T-cell (primary cell): ENCODE measurements at regions not wholly inside any gene's neighbourhood (a gene's known extent, or its start where the extent isn't known, plus 50 kb on each side); places are given as distances from the start of the nearest gene placed in this dataset.
"Not testable (repeated sequence)": the region's sequence is repeated elsewhere in the genome, so short reads cannot be mapped to it uniquely, and the experiment has no call there.

Experiments used
- ATAC-seq, 4 experiments: fragments of 200-7000 bp in 3 of 4; fragments of 150-1000 bp in 1 of 4; cut with Tn5 transposase; replicated peaks in 1 of 4; 1 replicate in 3 of 4; 2 replicates in 1 of 4; pipeline ENCODE4 v1.10.0; 2021; ENCODE audit warnings: moderate library complexity in 3 of 4, mild to moderate bottlenecking in 2 of 4, moderate number of reproducible peaks in 1 of 4
- CTCF ChIA-PET, 2 donors: fragments of 300-600 bp; sonication (Branson Sonifier 250); formaldehyde crosslinking; loops; one replicate each; lab custom pipeline; 2022; ENCODE audit warnings: antibody characterized with exemption in 2 of 2; lab: Charles Lee
- POLR2A ChIA-PET, 2 donors: fragments of 300-600 bp; sonication (Branson Sonifier 250); formaldehyde crosslinking; loops; one replicate each; lab custom pipeline; 2022; ENCODE audit warnings: antibody characterized with exemption in 2 of 2; lab: Charles Lee
- DNase-seq, 35 experiments: peaks; one replicate each; pipeline versions ENCODE4 v3.0.0 to v3.0.0-alpha.2; 2013 to 2023
- H3K27ac ChIP-seq: one replicate; pipeline ENCODE4 v1.5.1; 2013; ENCODE audit warnings: low read length
- H3K27me3 ChIP-seq, 2 experiments: replicated peaks in 1 of 2; 1 replicate in 1 of 2; 2 replicates in 1 of 2; pipeline versions ENCODE4 v1.6.1 to v1.7.0; 2013; ENCODE audit warnings: low read length in 1 of 2, mixed read lengths in 1 of 2; ENCODE audit not compliant: control insufficient read depth in 2 of 2, insufficient read depth in 2 of 2; ENCODE audit errors: extremely low read depth in 1 of 2
- H3K36me3 ChIP-seq, 2 donors: 1 replicate in 1 of 2; 2 replicates in 1 of 2; pipeline versions ENCODE4 v1.6.1 to v1.7.0; 2013; ENCODE audit warnings: low read length in 1 of 2; ENCODE audit not compliant: control insufficient read depth in 2 of 2, insufficient read depth in 1 of 2; ENCODE audit errors: extremely low read depth in 1 of 2
- H3K4me1 ChIP-seq, 2 experiments: 1 replicate in 1 of 2; 2 replicates in 1 of 2; pipeline versions ENCODE4 v1.6.1 to v1.7.0; 2013; ENCODE audit warnings: low read length in 2 of 2, mixed read lengths in 1 of 2; ENCODE audit not compliant: insufficient read depth in 2 of 2, control insufficient read depth in 1 of 2; ENCODE audit errors: extremely low read depth in 1 of 2
- H3K4me3 ChIP-seq, 2 donors: 1 replicate in 1 of 2; 2 replicates in 1 of 2; pipeline versions ENCODE4 v1.5.1 to v1.7.0; 2013; ENCODE audit warnings: mild to moderate bottlenecking in 2 of 2, low read length in 1 of 2, moderate library complexity in 1 of 2; ENCODE audit not compliant: control insufficient read depth in 1 of 2; ENCODE audit errors: extremely low read depth in 1 of 2
- H3K9me3 ChIP-seq: 2 replicates; pipeline ENCODE4 v1.7.0; 2013
- H3K27ac Mint-ChIP-seq, 2 donors: one replicate each; pipeline ENCODE4 v1.8.0; 2020 to 2021; ENCODE audit warnings: mild to moderate bottlenecking in 2 of 2, mixed read lengths in 2 of 2
- H3K27me3 Mint-ChIP-seq, 2 donors: one replicate each; pipeline ENCODE4 v1.8.0; 2021 to 2022; ENCODE audit warnings: mixed read lengths in 2 of 2
- H3K36me3 Mint-ChIP-seq: one replicate; pipeline ENCODE4 v1.8.0; 2021; ENCODE audit warnings: mixed read lengths
- H3K4me1 Mint-ChIP-seq, 3 donors: one replicate each; pipeline ENCODE4 v1.8.0; 2020 to 2022; ENCODE audit warnings: mixed read lengths in 3 of 3, mild to moderate bottlenecking in 1 of 3
- H3K4me3 Mint-ChIP-seq, 3 donors: one replicate each; pipeline ENCODE4 v1.8.0; 2020 to 2022; ENCODE audit warnings: mild to moderate bottlenecking in 3 of 3, mixed read lengths in 3 of 3, moderate library complexity in 3 of 3
- H3K9me3 Mint-ChIP-seq, 3 donors: one replicate each; pipeline ENCODE4 v1.8.0; 2020 to 2022; ENCODE audit warnings: mixed read lengths in 3 of 3
- WGBS: methylation state at CpG from one replicate; pipeline ENCODE4 v1.1.5; 2013; ENCODE audit warnings: missing lambda C conversion rate; ENCODE audit not compliant: insufficient coverage; 5-methylcytosine and 5-hydroxymethylcytosine counted together

DNA sequence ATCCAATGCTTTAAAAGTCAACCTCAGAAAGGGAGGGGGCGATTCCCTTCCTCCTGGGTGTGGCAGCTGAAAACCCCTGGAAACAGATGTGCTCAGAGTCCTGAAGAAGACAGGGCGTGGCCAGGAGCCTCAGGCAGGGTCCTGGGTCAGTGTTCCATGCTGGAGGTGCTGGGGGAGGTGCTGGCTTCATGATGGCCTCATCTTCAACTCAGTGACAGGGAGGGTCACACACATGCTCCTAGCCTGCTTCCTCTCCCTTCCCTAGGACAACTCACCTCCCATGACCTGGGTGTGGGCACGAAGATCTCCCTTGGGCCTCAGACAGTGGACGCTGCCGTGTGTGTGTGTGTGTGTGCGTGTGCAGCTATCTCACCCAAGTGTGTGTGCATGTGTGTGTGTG is 245.6 kb upstream of the B3GAT1 start:
- peaks cover 0 to 28% of the 10 kb centered on the region in 2 experiments for H3K27me3 ChIP-seq
- no peak overlapping the region for H3K4me3 ChIP-seq
- peaks cover 22 to 25% of the 10 kb centered on the region in 2 donors for H3K27me3 Mint-ChIP-seq
- ChIA-PET CTCF (no interaction called here), POLR2A (interaction anchor here in 1 of 2 donors (0.6 kb wide), 1 partner anchor 29 kb away, joined by 7 read pairs; no protein-coding TSS in a partner anchor)
- WGBS = 60% methylated on average over 1 of the region's 6 CpGs
- no peak overlapping the region for H3K27ac ChIP-seq
- peak overlapping the region in 1 of 2 donors; percentile 22 for H3K27ac Mint-ChIP-seq
- peaks cover 0 to 21% of the 10 kb centered on the region in 2 experiments for H3K4me1 ChIP-seq
- DNase-seq (no peak), ATAC-seq (no peak)
- peaks cover 3% of the 10 kb centered on the region for H3K36me3 Mint-ChIP-seq
- H3K4me3 Mint-ChIP-seq = no peak overlapping the region
- H3K9me3 Mint-ChIP-seq = peaks cover 0 to 9% (median 0%) of the 10 kb centered on the region in 3 donors
- no peaks in the 10 kb centered on the region for H3K36me3 ChIP-seq
- H3K4me1 Mint-ChIP-seq = peaks cover 13 to 23% (median 22%) of the 10 kb centered on the region in 3 donors
- no peaks in the 10 kb centered on the region for H3K9me3 ChIP-seq

GRCh38 chr11:134656861-134657540 is 245.0 kb upstream of the B3GAT1 start:
- H3K9me3 Mint-ChIP-seq = peaks cover 0 to 9% (median 0%) of the 10 kb centered on the region in 3 donors
- ATAC-seq (peak in 1 of 4 experiments; percentile 70), DNase-seq (peak in 20 of 35 experiments; percentile 5 to 60 (median 30))
- H3K4me3 Mint-ChIP-seq = no peak overlapping the region
- H3K27ac ChIP-seq = no peak overlapping the region
- H3K4me1 ChIP-seq = peaks cover 0 to 21% of the 10 kb centered on the region in 2 experiments
- H3K27ac Mint-ChIP-seq = peak overlapping the region in 1 of 2 donors; percentile 22
- H3K4me1 Mint-ChIP-seq = peaks cover 13 to 23% (median 22%) of the 10 kb centered on the region in 3 donors
- CTCF ChIA-PET = no interaction called here
- POLR2A ChIA-PET = interaction anchor here in 1 of 2 donors (0.6 kb wide), 1 partner anchor 30 kb away, joined by 7 read pairs; no protein-coding TSS in a partner anchor
- no peak overlapping the region for H3K4me3 ChIP-seq
- no peaks in the 10 kb centered on the region for H3K9me3 ChIP-seq
- H3K36me3 Mint-ChIP-seq = peaks cover 3% of the 10 kb centered on the region
- peaks cover 0 to 31% of the 10 kb centered on the region in 2 experiments for H3K27me3 ChIP-seq
- WGBS = 89% methylated on average over 24 of the region's 29 CpGs
- no peaks in the 10 kb centered on the region for H3K36me3 ChIP-seq
- H3K27me3 Mint-ChIP-seq = peaks cover 26 to 31% of the 10 kb centered on the region in 2 donors

DNA sequence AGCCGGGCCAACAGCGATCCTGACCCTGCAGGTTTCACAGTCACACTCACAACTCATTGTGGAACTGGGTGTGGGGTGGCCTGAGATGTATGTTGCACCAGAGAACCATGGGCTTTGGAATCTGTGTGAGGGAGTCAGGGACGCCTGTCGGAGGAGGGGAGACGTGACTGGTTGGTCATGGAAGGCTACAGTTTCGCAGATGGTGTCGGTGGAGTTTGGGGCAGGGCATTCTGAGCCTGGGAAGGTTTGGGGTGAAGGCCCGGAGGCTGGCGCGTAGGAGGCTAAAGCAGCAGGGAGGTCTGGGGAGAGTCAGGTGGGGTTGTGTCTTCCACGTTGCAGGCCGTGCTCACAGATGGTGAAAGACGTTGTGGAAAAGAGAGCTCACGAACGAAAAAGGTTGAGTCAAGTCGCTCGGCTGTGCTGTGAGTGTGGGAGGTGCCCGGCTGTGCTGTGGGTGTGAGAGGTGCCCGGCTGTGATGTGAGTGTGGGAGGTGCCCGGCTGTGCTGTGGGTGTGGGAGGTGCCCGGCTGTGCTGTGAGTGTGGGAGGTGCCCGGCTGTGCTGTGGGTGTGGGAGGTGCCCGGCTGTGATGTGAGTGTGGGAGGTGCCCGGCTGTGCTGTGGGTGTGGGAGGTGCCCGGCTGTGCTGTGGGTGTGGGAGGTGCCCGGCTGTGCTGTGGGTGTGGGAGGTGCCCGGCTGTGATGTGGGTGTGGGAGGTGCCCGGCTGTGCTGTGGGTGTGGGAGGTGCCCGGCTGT is 244.2 kb upstream of the B3GAT1 start:
- Mint-ChIP-seq H3K4me1 (peaks cover 13 to 23% (median 22%) of the 10 kb centered on the region in 3 donors), H3K4me3 (peak overlapping the region in 2 of 3 donors; percentile 47 to 69), H3K27ac (peak overlapping the region; percentile 23 to 77), H3K27me3 (peaks cover 26 to 29% of the 10 kb centered on the region in 2 donors)
- H3K9me3 Mint-ChIP-seq, H3K27ac ChIP-seq, CTCF ChIA-PET, H3K36me3 Mint-ChIP-seq, H3K9me3 ChIP-seq, POLR2A ChIA-PET, H3K4me3 ChIP-seq, H3K36me3 ChIP-seq: not testable (repeated sequence)
- peak in 20 of 35 experiments; percentile 3 to 52 (median 16) for DNase-seq
- H3K27me3 ChIP-seq = peaks cover 0 to 31% of the 10 kb centered on the region in 2 experiments
- ATAC-seq = peak in 1 of 4 experiments; percentile 33
- peaks cover 0 to 21% of the 10 kb centered on the region in 2 experiments for H3K4me1 ChIP-seq
- WGBS = 83% methylated on average over 18 of the region's 29 CpGs

- ATAC-seq (no peak), DNase-seq (peak in 3 of 35 experiments; percentile 3 to 20 (median 9))
- Histone ChIP-seq H3K4me1 (peaks cover 0 to 21% of the 10 kb centered on the region in 2 experiments), H3K36me3 (no peaks in the 10 kb centered on the region), H3K4me3 (no peak overlapping the region), H3K9me3 (no peaks in the 10 kb centered on the region), H3K27ac (no peak overlapping the region), H3K27me3 (peaks cover 0 to 31% of the 10 kb centered on the region in 2 experiments)
- H3K27me3 Mint-ChIP-seq = peaks cover 21 to 27% of the 10 kb centered on the region in 2 donors
- peaks cover 3% of the 10 kb centered on the region for H3K36me3 Mint-ChIP-seq
- 63% methylated on average over 9 of the region's 11 CpGs for WGBS
- H3K4me1 Mint-ChIP-seq = peaks cover 13 to 23% (median 22%) of the 10 kb centered on the region in 3 donors
- ChIA-PET POLR2A (no interaction called here), CTCF (no interaction called here)
- no peak overlapping the region for H3K27ac Mint-ChIP-seq
- H3K4me3 Mint-ChIP-seq = peak overlapping the region in 1 of 3 donors; percentile 69
- peaks cover 0 to 4% (median 0%) of the 10 kb centered on the region in 3 donors for H3K9me3 Mint-ChIP-seq
Observed at GRCh38 chr11:134655189-134655989, 243.3 kb upstream of the B3GAT1 start.

DNA sequence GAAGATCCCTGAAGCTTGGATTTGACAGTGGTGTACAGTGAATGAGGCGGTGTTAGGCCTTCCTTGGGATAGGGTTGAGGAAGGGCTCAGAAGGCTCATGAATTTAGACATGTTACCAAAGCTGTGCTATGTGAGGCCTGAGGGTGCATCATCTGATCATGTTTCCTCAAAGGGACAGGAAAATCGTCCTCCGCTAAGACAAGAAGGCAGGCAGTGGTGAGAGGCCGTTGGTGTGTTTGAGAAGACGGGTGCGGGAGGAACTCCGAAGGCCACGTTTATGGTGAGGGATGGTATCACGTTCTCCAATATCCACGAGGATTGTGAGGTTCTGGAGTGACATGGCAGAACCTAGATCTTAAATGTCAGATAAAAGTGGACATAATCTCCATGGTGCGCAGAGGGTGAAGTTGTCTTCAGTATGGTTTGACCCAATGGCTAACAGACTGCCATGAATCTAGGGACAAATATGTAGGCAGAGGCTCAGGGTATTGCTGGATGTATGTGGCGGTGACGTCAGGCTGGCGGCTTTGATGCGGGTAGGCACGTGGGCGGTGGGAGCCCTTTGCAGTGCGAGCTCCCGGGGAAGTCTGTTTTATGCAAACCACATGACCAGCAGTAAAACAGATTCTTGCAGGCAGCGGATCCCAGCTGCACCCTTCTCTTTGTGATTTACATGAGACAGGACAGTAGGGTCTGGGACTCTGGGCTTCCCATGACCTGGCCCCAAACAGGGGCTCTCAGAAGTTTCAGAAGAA is 242.3 kb upstream of the B3GAT1 start:
- Mint-ChIP-seq H3K27ac (no peak overlapping the region), H3K4me3 (peak overlapping the region in 1 of 3 donors; percentile 69), H3K36me3 (peaks cover 3% of the 10 kb centered on the region), H3K4me1 (peaks cover 13 to 24% (median 23%) of the 10 kb centered on the region in 3 donors), H3K9me3 (no peaks in the 10 kb centered on the region), H3K27me3 (peaks cover 18 to 34% of the 10 kb centered on the region in 2 donors)
- H3K36me3 ChIP-seq = no peaks in the 10 kb centered on the region
- H3K27me3 ChIP-seq = peaks cover 0 to 29% of the 10 kb centered on the region in 2 experiments
- peak in 2 of 4 experiments; percentile 63 to 85 for ATAC-seq
- CTCF ChIA-PET = no interaction called here
- no peak overlapping the region for H3K4me3 ChIP-seq
- DNase-seq = peak in 22 of 35 experiments; percentile 4 to 45 (median 19)
- WGBS = 54% methylated on average over 19 of the region's 20 CpGs
- no peak overlapping the region for H3K27ac ChIP-seq
- no peaks in the 10 kb centered on the region for H3K9me3 ChIP-seq
- POLR2A ChIA-PET = no interaction called here
- peaks cover 0 to 21% of the 10 kb centered on the region in 2 experiments for H3K4me1 ChIP-seq
